ENCODE measurements at regions not wholly inside any gene's neighbourhood (a gene's known extent, or its start where the extent isn't known, plus 50 kb on each side); places are given as distances from the start of the nearest gene placed in this dataset.
"Not testable (repeated sequence)": the region's sequence is repeated elsewhere in the genome, so short reads cannot be mapped to it uniquely, and the experiment has no call there.

DNA sequence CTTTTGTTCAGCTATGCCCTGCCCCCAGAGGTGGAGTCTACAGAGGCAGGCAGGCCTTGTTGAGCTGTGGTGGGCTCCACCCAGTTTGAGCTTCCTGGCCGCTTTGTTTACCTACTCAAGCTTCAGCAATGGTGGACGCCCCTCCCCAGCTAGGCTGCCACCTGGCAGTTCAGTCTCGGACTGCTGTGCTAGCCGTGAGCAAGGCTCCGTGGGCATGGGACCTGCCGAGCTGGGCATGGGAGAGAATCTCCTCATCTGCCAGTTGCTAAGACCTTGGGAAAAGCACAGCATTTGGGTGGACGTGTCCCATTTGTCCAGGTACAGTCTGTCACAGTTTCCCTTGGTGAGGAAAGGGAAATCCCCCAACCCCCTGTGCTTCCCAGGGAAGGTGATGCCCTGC, 270.0 kb upstream of the TCERG1L start:
- not testable (repeated sequence) for TF ChIP-seq ESRRA (IDR thresholded peaks at IDR 0.05; ENCODE audit: low read length); SMC3 (IDR thresholded peaks at IDR 0.05; ENCODE audit: borderline replicate concordance, low read length); POLR2AphosphoS2 (IDR thresholded peaks at IDR 0.05; ENCODE audit: low read depth, low read length); EP300 (IDR thresholded peaks at IDR 0.05; ENCODE audit: borderline replicate concordance in 1 of 2, control insufficient read depth in 1 of 2, low read depth in 2 of 2, low read length in 2 of 2); BRCA1 (IDR thresholded peaks at IDR 0.05; ENCODE audit: low read depth, low read length); POLR2A (IDR thresholded peaks at IDR 0.05; ENCODE audit: low read depth, low read length)
